GM12865 (cell line): ENCODE measurements at regions not wholly inside any gene's neighbourhood (a gene's known extent, or its start where the extent isn't known, plus 50 kb on each side); places are given as distances from the start of the nearest gene placed in this dataset.
"Not testable (repeated sequence)": the region's sequence is repeated elsewhere in the genome, so short reads cannot be mapped to it uniquely, and the experiment has no call there.

Experiments used
- DNase-seq: peaks from one replicate; pipeline ENCODE4 v3.0.0; 2010; ENCODE audit warnings: low read depth
- H3K4me3 ChIP-seq: 2 replicates; pipeline ENCODE4 v1.5.1; 2011; ENCODE audit warnings: mild to moderate bottlenecking, low read depth, low read length, control low read depth
- CTCF ChIP-seq: IDR thresholded peaks from 2 replicates; pipeline ENCODE4 v1.5.1; 2011; ENCODE audit warnings: low read length, control low read depth, low read depth, inconsistent platforms; ENCODE audit not compliant: insufficient read depth; ENCODE audit errors: missing control alignments

- DNase-seq, result no peak
- H3K4me3 ChIP-seq, result no peak overlapping the region
- no peak for TF ChIP-seq CTCF
Observed at GRCh38 chr2:95734976-95735890, 143.4 kb downstream of the TRIM43 start.

DNA sequence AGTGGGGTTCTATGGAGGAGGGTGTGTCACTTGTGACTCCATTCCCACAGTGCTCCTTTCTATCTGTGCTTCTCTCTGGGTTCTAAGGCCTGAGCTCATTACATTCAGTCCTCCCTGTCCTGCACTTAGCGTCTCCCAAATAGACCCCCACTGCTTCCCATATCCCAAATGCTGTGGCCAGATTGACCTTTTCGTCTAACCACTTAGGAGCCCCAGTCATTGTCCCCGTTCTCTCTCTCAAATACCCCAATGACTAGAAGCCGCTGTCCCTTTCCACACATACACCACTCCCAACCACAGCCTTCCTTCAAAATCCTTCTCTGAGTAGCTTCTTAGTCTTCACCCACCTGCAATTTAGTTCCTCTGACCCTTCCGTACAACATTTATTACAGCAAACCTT is 146.5 kb downstream of the TRIM43 start:
- DNase-seq, result no peak
- H3K4me3 ChIP-seq, result no peak overlapping the region
- TF ChIP-seq CTCF, result no peak

- DNase-seq, result not testable (repeated sequence)
Observed at GRCh38 chr2:95752126-95752525, 160.3 kb downstream of the TRIM43 start.

DNA sequence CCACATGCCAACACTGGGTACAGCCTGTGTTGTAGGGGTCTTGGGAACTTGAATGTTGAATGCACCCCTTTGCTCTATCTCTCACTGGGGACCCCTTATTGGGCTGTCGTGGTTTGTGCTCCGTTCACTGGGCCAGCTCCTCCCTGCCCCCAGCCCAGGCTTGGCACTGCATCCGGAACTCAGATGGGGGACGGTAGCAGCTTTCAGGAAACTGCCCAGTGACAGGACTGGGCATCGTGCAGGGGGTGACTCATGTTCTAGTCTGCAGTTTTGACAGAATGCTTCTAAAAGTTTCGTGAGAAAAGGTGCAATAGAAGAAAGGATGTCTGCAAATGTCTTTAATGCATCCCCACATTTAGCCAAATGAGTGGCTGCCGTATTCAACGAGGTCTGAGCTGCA is 162.0 kb downstream of the TRIM43 start:
- not testable (repeated sequence) for H3K4me3 ChIP-seq, DNase-seq

More at GRCh38 chr2:95752126-95752525, 160.3 kb downstream of the TRIM43 start:
- H3K4me3 ChIP-seq, result not testable (repeated sequence)

GRCh38 chr2:95754213-95754612 is 162.4 kb downstream of the TRIM43 start:
- not testable (repeated sequence) for H3K4me3 ChIP-seq, DNase-seq

DNA sequence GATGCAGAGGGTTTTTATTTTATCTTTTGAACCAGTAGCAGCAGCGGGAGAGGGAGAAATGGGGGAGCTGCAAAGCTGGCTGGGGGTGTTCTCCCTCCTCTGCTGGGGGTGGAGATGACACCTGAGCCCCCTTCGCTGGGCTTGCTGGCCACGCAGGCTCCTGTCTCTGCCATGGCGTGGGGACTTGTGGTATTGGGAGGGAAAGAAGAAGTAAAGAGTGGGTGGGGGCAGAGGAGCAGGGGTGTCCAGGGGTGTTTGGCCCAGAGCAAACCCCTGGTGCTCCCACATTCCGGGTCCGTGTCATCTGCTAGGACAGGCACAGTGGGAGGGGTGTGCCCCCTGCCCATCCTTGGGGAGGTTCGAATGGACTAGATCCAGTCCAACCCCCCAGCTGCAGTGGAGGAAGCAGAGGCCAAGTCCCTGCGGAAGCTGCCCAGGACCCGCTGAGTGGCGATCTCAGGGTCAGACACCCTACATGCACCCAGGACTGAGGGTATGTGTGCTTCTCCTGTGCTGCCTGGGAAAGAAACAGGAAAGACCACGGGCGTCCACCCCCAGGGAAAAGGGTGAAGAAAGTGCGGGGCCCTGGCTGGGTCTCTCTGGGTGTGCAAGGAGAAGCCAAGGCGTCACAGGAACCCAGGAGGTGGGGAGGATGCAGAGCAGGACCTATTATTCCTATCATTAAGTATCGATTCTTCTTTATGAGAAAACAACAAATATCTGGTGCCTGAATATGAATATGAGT is 163.2 kb downstream of the TRIM43 start:
- H3K4me3 ChIP-seq, DNase-seq: not testable (repeated sequence)

- not testable (repeated sequence) for DNase-seq
Observed at GRCh38 chr2:95755956-95756669, 164.3 kb downstream of the TRIM43 start.

GRCh38 chr2:95757988-95758387 is 166.2 kb downstream of the TRIM43 start:
- no peak for DNase-seq
- TF ChIP-seq CTCF, result no peak

More at GRCh38 chr2:95755956-95756669, 164.3 kb downstream of the TRIM43 start:
- H3K4me3 ChIP-seq, result not testable (repeated sequence)

DNA sequence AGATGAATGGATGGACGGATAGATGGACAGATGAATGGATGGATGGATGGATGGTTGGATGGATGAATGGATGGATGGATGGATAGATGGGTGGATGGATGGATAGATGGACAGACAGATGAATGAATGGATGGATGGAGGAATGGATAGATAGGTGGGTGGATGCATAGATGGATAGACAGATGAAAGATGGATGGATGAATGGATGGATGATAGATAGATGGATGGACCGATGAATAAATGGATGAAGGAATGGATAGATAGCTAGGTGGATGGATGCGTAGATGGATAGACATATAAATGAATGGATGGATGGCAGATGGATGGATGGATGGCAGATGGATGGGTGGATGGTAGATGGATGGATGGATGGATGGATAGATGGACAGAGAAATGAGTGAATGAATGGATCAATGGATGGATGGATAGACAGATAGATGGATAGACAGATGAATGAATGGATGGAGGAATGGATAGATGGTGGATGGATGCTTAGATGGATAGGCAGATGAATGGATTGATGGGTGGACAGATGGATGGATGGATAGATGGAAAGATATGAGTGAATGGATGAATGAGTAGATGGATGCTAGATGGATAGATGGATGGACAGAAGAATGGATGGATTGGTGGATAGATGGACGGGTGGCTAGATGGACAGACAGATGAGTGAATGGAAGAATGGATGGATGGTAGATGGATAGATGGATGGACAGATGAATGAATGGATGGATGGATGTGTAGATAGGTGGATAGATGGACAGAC is 167.9 kb downstream of the TRIM43 start:
- no peak for TF ChIP-seq CTCF
- no peak for DNase-seq
- no peak overlapping the region for H3K4me3 ChIP-seq

More at GRCh38 chr2:95757988-95758387, 166.2 kb downstream of the TRIM43 start:
- no peak overlapping the region for H3K4me3 ChIP-seq
